Myocyte (in vitro differentiated cells): ENCODE measurements at regions not wholly inside any gene's neighbourhood (a gene's known extent, or its start where the extent isn't known, plus 50 kb on each side); places are given as distances from the start of the nearest gene placed in this dataset.
"Not testable (repeated sequence)": the region's sequence is repeated elsewhere in the genome, so short reads cannot be mapped to it uniquely, and the experiment has no call there.

Source experiments
- DNase-seq: peaks from one replicate; pipeline ENCODE4 v3.0.0-alpha.2; 2012; ENCODE audit warnings: low read depth

DNA sequence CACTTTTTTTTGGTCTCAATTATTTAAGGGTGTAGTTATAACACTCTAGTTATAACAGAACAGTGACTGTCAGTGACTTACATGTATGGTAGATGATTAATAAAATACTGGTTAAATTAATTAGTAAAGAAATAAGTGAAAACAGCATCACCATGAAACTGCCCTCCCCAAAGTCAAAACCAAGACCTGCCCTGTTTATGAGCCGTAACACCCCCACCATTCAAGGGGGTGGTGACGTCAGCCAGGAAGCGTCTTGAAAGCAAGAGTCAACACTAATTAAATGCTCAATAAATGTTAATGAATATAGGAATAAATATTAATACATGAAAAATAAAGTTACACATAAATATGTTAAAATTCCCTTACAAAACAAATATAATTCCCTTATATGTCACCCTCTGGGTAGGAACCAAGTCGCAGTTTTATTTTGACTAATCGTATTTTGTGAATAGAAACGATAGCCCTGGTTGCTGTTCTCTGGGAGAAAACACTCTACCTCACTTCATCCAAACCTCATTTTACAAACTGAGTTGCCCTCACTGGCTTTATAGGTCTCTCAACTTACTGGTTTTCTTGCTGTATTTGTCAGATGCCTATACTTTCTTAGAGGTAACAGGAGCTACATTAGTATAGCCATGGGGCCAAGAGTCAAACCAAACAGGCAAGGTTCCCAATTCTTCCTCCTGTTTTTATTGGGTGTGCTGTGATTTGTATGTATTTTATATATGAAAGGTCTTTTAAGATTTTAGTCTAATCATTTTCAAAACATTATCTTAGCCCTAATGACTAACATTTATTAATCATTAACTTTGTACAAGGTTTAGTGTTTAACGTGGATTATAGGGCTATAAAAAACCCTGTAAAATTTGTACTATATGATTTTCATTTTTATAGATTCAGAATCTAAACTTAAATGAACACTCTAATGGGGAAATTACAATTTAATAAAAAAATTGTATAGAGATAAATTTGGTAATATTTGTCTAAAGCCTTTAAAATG is 227.9 kb upstream of the IRAK1BP1 start:
- DNase-seq = no peak

DNA sequence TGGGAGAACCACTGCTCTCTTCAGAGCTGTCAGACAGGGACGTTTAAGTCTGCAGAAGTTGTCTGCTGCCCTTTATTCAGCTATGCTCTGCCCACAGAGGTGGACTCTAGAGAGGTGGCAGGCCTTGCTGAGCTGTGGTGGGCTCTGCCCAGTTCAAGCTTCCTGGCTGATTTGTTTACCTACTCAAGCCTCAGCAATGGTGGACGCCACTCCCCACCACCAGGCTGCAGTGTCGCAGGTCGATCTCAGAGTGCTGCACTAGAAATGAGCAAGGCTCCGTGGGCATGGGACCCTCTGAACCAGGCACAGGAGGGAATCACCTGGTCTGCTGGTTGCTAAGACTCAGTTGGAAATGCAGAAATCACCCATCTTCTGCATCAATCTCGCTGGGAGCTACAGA is 223.4 kb upstream of the IRAK1BP1 start:
- DNase-seq = not testable (repeated sequence)

DNA sequence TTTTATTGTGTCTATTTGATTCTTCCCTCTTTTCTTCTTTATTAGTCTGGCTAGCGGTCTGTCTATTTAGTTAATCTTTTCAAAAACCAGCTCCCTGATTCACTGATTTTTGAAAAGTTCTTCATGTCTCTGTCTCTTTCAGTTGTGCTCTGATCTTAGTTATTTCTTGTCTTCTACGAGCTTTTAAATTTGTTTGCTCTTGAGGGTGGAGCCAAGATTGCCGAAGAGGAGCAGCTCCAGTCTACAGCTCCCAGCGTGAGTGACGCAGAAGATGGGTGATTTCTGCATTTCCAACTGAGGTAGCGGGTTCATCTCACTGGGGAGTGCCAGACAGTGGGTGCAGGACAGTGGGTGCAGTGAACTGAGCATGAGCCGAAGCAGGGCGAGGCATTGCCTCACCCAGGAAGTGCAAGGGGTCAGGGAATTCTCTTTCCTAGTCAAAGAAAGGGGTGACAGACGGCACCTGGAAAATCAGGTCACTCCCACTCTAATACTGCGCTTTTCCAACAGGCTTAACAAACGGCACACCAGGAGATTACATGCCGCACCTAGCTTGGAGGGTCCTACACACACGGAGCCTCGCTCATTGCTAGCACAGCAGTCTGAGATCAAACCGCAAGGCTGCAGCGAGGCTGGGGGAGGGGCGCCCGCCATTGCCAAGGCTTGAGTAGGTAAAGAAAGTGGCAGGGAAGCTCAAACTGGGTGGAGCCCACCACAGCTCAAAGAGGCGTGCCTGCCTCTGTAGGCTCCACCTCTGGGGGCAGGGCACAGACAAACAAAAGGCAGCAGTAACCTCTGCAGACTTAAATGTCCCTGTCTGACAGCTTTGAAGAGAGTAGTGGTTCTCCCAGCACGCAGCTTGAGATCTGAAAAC is 220.6 kb upstream of the IRAK1BP1 start:
- not testable (repeated sequence) for DNase-seq

DNA sequence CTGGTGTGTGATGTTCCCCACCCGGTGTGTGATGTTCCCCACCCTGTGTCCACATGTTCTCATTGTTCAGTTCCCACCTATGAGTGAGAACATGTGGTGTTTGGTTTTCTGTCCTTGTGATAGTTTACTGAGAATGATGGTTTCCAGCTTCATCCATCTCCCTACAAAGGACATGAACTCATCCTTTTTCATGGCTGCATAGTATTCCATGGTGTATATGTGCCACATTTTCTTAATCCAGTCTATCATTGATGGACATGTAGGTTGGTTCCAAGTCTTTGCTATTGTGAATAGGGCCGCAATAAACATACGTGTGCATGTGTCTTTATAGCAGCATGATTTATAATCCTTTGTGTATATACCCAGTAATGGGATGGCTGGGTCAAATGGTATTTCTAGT is 201.5 kb upstream of the IRAK1BP1 start:
- DNase-seq = not testable (repeated sequence)

DNA sequence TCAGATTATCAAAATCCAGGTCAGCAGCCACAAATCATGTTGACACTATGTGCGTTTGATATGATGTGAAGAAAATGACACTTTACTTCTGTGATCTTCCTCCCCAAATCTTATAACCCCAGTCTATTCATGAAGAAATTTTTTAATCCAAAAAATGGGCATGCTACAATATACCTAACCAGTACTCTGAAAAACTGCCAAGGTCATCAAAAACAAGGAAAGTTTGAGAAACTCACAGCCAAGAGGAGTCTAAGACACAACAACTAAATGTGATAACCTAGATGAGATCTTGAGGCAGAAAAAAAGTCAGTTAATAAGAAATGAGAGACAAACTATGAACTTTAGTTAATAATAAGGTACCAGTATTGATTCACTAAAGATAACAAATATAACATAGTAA is 200.6 kb upstream of the IRAK1BP1 start:
- no peak for DNase-seq

DNA sequence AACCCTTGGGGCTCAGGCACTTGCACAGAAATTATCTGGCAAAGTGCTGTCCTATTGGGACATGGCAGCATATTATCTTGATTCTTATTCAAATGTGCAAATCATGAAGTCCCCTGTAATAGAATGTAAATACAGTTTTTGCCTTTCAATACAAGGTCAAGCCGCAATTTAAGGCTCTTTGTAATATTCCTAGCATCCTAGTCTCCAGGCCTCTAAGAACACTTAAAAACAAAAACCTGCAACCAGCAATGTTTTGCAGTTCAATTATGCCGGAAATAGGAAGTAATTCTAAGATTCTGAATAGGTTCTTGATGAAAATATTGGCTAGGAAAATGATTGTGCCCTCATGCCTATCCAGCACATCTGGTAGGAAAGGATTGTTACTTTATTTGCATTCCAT is 197.2 kb upstream of the IRAK1BP1 start:
- DNase-seq = no peak

DNA sequence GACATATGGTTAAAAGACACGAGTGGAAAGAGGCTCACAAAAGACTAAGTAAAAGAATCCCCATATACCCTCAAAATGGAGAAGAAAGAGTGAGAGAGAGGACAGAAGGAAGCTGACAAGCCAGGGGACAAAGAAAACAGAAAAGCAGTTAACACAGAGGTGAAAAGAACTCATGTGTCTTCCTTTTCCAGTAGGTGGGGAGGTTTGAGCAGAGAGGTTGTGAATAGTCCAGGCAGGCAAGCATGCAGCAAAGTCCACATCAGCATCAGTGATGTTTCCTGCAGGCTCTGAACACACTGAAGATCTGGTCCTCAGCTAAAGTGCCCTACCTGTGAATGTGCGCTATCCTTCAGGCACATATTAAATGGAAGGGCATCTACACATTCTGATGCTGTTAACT is 196.5 kb upstream of the IRAK1BP1 start:
- DNase-seq = no peak

DNA sequence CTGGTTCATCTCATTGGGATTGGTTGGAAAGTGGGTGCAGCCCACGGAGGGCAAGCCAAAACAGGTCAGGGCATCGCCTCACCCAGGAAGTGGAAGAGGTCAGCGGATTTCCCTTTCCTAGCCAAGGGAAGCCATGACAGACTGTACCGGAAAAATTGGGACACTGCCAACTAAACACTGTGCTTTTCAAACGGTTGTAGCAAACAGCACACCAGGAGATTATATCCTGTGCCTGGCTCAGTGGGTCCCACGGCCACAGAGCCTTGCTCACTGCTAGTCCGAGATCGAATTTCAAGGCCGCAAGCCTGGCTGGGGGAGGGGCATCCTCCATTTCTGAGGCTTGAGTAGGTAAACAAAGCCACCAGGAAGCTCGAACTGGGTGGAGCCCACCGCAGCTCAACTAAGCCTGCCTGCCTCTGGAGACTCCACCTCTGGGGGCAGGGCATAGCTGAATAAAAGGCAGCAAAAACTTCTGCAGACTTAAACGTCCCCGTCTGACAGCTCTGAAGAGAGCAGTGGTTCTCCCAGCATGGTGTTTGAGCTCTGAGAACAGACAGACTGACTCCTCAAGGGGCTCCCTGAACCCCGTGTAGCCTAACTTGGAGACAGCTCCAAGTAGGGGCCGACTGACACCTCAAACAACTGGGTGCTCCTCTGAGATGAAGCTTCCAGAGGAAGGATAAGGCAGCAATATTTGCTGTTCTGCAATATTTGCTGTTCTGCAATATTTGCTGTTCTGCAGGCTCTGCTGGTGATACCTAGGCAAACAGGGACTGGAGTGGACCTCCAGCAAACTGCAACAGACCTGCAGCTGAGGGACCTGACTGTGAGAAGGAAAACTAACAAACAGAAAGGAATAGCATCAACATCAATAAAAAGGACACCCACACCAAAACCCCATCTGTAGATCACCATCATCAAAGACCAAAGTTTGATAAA is 191.0 kb upstream of the IRAK1BP1 start:
- DNase-seq = not testable (repeated sequence)

DNA sequence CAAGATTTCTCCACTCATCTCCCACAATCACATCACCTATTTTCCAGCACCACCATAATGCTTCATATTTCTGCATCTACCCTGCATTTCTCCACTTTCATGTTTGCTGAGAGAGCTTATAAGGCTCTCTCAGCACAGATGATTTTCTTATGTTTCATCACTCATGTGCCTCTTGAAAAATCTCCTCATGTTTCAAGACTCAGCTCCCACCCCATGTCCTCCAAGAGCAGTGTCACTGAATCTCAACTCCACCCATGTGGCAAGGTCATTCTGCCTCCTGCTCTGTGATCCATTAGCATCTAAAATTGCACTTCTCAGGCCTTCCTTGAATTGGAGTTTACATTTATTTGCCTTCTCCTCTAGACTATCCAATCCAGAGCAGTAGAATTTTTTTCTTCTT is 178.7 kb upstream of the IRAK1BP1 start:
- no peak for DNase-seq

DNA sequence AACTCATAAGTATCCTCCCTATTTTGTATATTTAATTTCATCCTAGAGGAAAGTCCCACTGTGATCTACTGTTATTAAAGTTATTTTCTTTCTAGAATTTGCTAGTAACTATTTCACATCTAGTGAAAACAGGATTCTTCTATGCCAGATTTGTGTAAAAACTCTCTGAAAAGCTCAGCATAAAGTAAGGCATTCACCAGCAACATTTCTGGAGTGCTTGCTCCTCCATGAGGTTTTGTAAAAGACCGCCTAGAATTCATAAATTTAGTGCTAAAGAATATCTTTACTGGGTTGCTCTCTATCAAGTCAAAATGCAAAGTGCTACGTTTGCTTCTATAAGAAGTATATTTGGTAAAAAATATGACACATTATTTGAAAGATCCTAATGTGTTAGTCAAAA is 173.5 kb upstream of the IRAK1BP1 start:
- no peak for DNase-seq

DNA sequence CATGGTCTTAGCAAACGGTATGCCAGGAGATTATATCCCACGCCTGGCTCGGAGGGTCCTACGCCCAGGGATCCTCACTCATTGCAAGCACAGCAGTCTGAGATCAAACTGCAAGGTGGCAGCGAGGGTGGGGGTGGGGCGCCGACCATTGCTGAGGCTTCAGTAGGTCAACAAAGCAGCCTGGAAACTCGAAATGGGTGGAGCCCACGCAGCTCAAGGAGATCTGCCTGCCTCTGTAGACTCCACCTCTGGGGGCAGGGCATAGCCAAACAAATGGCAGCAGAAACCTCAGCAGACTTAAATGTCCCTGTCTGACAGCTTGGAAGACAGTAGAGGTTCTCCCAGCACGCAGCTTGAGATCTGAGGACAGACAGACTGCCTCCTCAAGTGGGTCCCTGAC is 172.7 kb upstream of the IRAK1BP1 start:
- DNase-seq = not testable (repeated sequence)

DNA sequence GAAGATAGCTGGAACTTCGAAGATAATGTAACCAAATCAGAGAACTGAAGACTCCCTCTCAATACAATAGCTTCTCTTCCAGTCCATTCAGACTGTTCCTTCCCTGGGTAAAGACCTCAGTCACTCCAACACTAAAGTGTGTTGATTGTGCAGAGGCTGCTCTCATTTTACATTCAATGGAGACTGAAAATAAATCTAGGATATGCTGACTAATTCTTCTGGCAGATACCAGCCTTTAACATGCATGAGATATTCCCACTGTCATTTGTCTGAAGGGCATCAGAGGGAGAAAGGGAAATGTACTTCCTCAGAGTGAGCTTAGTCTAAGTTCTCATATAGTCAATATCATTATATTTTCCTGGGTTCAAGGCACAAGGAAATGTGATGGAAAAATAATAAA is 166.4 kb upstream of the IRAK1BP1 start:
- peak; percentile 16 for DNase-seq

DNA sequence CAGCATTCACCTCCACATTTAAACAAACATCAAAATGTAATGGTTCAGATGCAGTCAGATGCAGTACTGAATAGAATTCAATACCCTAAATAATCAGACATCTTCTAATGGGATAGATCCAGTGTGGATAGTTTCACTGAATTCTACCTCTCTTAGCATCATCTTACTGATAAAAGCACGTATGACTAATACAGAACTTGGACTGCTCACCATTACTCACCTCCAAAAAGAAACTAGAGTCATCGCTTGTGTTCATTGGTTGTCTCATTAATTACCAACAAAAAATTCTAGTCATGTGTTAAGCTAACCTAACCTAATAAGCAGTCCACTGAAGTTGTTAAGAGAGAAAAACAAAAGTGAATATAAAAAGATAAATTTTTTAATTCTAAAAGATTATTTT is 165.9 kb upstream of the IRAK1BP1 start:
- no peak for DNase-seq

DNA sequence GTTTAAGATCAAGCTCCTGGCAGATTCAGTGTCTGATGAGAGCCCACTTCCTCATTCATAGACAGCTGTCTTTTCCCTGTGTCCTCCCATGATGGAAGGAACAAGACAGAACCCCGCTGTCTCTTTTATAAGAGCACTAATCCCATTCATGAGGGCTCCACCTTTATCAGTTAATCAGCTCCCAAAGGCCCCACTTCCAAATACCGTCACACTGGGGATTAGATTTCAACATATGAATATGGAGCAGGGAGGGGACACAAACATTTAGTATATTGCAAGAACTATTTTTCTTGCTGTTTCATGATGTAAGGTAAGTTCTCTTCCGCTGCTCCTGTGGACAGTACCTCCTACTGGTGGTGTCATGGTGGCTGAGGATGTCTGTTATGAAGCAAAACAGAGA is 158.3 kb upstream of the IRAK1BP1 start:
- no peak for DNase-seq

DNA sequence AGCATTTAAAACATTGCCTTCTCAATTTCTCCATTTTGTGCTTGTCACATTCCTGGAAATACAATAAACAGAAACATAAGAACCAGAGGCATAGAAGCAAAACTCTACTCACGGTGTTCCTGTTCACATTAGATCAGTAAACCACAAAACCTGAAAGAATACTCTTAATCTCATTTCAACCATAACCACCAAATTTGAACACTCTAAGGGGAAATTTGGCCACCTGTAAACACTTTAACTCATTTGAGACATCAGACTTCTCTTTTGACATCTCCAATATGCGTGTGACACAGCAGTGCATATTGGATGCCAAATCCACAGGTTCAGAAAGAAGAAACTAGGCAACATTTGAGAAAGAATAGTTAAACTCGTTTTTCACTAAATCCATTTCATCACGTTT is 153.8 kb upstream of the IRAK1BP1 start:
- DNase-seq = no peak

DNA sequence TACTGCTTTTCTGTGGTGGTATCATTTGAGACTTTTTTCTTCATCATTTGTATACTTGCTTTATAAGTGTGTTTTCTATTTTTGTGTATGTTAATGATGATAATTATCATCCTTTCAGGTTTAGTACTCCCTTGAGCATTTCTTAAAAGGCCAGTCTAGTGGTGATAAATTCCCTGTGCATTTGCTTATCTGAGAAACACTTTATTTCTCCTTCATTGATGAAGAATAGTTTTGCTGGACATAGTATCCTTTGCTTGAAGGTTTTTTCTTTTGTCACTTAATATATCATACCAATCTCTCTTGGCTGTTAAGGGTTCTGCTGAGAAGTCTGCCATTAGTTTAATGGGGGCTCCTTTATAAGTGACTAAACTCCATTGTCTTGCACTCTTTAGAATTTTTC is 123.2 kb upstream of the IRAK1BP1 start:
- no peak for DNase-seq

DNA sequence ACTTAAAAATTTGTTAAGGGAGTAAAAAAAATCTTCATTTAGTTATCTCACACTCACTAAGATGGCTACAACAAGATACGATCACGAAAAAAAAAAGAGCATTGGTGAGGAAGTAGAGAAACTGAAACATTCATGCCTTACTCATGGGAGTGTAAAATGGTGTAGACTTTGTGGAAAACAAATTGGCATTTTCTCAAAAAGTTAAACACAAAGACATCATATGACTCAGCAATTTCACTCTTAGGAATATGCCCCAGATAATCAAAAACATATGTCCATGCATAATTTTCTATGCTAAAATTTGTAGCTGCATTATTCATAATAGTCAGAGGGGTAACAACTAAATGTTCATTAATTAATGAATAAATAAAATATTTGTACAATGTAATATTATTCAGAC is 120.9 kb upstream of the IRAK1BP1 start:
- DNase-seq = peak; percentile 14

DNA sequence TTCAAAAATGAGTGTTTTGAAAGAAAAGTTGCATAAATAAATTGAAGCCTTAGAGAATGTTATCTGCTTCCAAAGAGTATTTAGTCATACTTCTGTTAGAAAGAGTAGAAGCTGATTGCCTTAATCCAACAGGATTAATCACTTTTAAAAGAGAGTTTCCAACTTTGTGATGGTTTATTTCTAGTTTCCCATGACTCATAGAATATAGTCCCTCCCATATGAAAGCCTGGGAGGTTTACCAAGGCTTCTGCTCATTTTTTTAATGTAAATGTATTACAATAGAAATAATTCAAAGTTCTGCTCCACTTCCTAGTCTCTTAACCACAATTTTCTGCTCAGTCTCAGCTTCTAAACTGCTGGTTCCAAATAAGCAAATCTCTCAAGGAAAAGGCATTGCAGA is 118.0 kb upstream of the IRAK1BP1 start:
- DNase-seq = no peak

DNA sequence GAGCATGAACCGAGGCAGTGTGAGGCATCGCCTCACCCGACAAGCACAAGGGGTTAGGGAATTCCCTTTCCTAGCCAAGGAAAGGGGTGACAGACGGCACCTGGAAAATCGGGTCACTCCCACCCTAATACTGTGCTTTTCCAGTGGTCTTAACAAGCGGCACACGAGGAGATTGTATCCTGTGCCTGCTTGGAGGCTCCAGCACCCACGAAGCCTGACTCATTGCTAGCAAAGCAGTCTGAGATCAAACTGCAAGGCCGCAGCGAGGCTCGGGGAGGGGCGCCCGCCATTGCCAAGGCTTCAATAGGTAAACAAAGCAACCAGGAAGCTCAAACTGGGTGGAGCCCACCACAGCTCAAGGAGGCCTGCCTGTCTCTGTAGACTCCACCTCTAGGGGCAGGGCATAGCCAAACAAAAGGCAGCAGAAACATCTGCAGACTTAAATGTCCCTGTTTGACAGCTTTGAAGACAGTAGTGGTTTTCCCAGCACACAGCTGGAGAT is 109.0 kb upstream of the IRAK1BP1 start:
- not testable (repeated sequence) for DNase-seq

DNA sequence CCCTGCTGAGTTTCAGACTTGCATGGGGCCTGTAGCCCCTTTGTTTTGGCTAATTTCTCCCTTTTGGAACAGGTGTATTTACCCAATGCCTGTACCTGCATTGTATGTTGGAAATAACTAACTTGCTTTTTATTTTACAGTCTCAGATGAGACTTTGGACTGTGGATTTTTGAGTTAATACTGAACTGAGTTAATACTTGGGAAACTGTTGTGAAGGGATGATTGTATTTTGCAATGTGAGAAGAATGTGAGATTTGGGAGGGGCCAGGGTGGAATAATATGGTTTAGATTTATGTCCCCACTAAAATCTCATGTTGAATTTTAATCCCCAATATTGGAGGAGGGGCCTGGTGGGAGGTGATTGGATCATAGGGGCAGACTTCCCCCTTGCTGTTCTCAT is 99.1 kb upstream of the IRAK1BP1 start:
- DNase-seq = no peak

DNA sequence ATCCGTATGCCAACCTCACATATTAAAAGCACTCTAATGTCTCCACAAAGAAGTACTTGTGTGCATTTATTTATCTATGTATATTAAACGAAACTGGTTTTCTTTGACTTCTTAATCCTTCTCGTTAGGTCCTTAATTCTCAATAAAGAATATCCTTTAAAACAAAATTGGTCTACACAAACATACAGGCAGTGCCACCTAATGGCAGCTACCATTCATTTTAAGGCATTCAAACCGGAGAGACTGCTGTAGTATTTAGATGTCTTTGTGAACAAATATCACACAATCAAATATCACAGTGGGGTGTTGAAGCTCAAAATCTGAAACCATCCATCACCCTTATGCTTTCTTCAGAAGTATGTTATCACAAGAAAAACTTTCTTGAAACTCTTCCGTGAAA is 96.6 kb upstream of the IRAK1BP1 start:
- DNase-seq = no peak
